GM12878 (cell line): ENCODE measurements at regions not wholly inside any gene's neighbourhood (a gene's known extent, or its start where the extent isn't known, plus 50 kb on each side); places are given as distances from the start of the nearest gene placed in this dataset.

Source experiments
- ATAC-seq: fragments of 200-7000 bp; cut with Tn5 transposase; 3 replicates; pipeline ENCODE4 v1.9.1; 2020; ENCODE audit warnings: mild to moderate bottlenecking, moderate library complexity
- BruUV-seq: library from RNA; stranded (reverse); fragments of 400-500 nt; replicated peaks from 2 replicates; lab custom pipeline; 2021; lab: Mats Ljungman, UMichigan
- CTCF ChIA-PET: fragments of 300-600 bp; sonication (Branson Sonifier 250); formaldehyde crosslinking; extraction: SDS; loops from one replicate; lab custom pipeline; 2021; ENCODE audit warnings: inconsistent platforms; lab: Yijun Ruan, JAX
- POLR2A ChIA-PET: fragments of 350-600 bp; formaldehyde crosslinking; extraction: SDS; loops from one replicate; lab custom pipeline; 2021; ENCODE audit warnings: inconsistent platforms; lab: Charles Lee
- RAD21 ChIA-PET: fragments of 300-600 bp; sonication (Branson Sonifier 250); formaldehyde crosslinking; loops from one replicate; lab custom pipeline; 2023; ENCODE audit warnings: antibody characterized with exemption; ENCODE audit not compliant: unreplicated experiment; lab: Charles Lee
- SMC1A ChIA-PET: fragments of 300-600 bp; sonication (Branson Sonifier 250); formaldehyde crosslinking; loops from one replicate; lab custom pipeline; 2023; ENCODE audit not compliant: unreplicated experiment, uncharacterized antibody; lab: Charles Lee
- DNase-seq: peaks from one replicate; pipeline ENCODE4 v3.0.0-alpha.2; 2011; ENCODE audit warnings: low read depth, low spot score
- FAIRE-seq: peaks from 3 replicates; lab custom pipeline; 2011; peaks lifted over from hg19 to GRCh38; lab: Jason Lieb, UNC
- H2AFZ ChIP-seq: 2 replicates; pipeline ENCODE4 v1.6.0; 2011; ENCODE audit warnings: low read depth, low read length, control low read depth; ENCODE audit not compliant: control insufficient read depth
- H3K27ac ChIP-seq: 2 replicates; pipeline ENCODE4 v1.5.1; 2011; ENCODE audit warnings: control low read depth; ENCODE audit not compliant: control insufficient read depth, insufficient read depth
- H3K27me3 ChIP-seq, 2 experiments: replicated peaks in 1 of 2; 2 replicates each; pipeline versions ENCODE4 v1.6.0 to v1.6.1; 2011; ENCODE audit warnings: low read length in 1 of 2; ENCODE audit not compliant: control insufficient read depth in 2 of 2, insufficient read depth in 2 of 2
- H3K36me3 ChIP-seq, 2 experiments: 2 replicates each; pipeline ENCODE4 v1.5.1; 2011; ENCODE audit warnings: low read length in 1 of 2; ENCODE audit not compliant: control insufficient read depth in 2 of 2, insufficient read depth in 2 of 2
- H3K4me1 ChIP-seq: 2 replicates; pipeline ENCODE4 v1.6.1; 2011; ENCODE audit warnings: mild to moderate bottlenecking, low read length, moderate library complexity, mixed read lengths; ENCODE audit not compliant: control insufficient read depth, insufficient read depth
- H3K4me2 ChIP-seq: 2 replicates; pipeline ENCODE4 v1.6.0; 2011; ENCODE audit warnings: control low read depth; ENCODE audit not compliant: control insufficient read depth, insufficient read depth
- H3K4me3 ChIP-seq: fragments of 200-600 bp; sonication (generic); 2 replicates; pipeline ENCODE4 v1.5.1; 2016
- H3K79me2 ChIP-seq: 2 replicates; pipeline ENCODE4 v1.6.0; 2011; ENCODE audit warnings: low read length; ENCODE audit not compliant: control insufficient read depth, insufficient read depth
- H3K9ac ChIP-seq: 2 replicates; pipeline ENCODE4 v1.8.0; 2011; ENCODE audit warnings: low read length, control low read depth, mixed read lengths; ENCODE audit not compliant: control insufficient read depth, insufficient read depth
- H3K9me3 ChIP-seq: replicated peaks from 3 replicates; pipeline ENCODE4 v1.5.1; 2011; ENCODE audit warnings: mild to moderate bottlenecking, low read length; ENCODE audit not compliant: control insufficient read depth, insufficient read depth
- H4K20me1 ChIP-seq: 2 replicates; pipeline ENCODE4 v1.6.0; 2011; ENCODE audit not compliant: control insufficient read depth, insufficient read depth
- CHD2 ChIP-seq: IDR thresholded peaks from 2 replicates; pipeline ENCODE4 v1.6.1; 2011; ENCODE audit warnings: low read depth, low read length, improper control_type of control experiment, borderline replicate concordance
- DPF2 ChIP-seq: fragments of 450-650 bp; IDR thresholded peaks from 2 replicates; pipeline ENCODE4 v1.6.1; 2017; ENCODE audit warnings: mild to moderate bottlenecking
- ELK1 ChIP-seq: IDR thresholded peaks from 2 replicates; pipeline ENCODE4 v1.6.1; 2012; ENCODE audit warnings: low read depth, low read length, improper control_type of control experiment
- ESRRA ChIP-seq: IDR thresholded peaks from 2 replicates; pipeline ENCODE4 v1.6.1; 2012; ENCODE audit warnings: mild to moderate bottlenecking, low read length, improper control_type of control experiment
- EZH2 ChIP-seq: IDR thresholded peaks from 2 replicates; pipeline ENCODE4 v1.6.1; 2012; ENCODE audit warnings: low read depth, mild to moderate bottlenecking, control low read depth, inconsistent platforms, low read length, borderline replicate concordance; ENCODE audit not compliant: control insufficient read depth
- HDAC2 ChIP-seq: fragments of 200-600 bp; sonication (generic); IDR thresholded peaks from 2 replicates; pipeline ENCODE4 v1.6.1; 2017
- HSF1 ChIP-seq: fragments of 150-350 bp; IDR thresholded peaks from 2 replicates; pipeline ENCODE4 v1.6.1; 2014; ENCODE audit warnings: mild to moderate bottlenecking, low read depth, low read length
- JUND ChIP-seq: IDR thresholded peaks from 2 replicates; pipeline ENCODE4 v1.6.1; 2012; ENCODE audit warnings: low read depth, mild to moderate bottlenecking, low read length, improper control_type of control experiment, moderate library complexity
- PML ChIP-seq: IDR thresholded peaks from 2 replicates; pipeline ENCODE4 v1.6.1; 2012; ENCODE audit warnings: low read length, inconsistent platforms
- POU2F2 ChIP-seq: IDR thresholded peaks from 3 replicates; pipeline ENCODE4 v1.6.1; 2011; ENCODE audit warnings: low read depth, mild to moderate bottlenecking, low read length, borderline replicate concordance
- SIN3A ChIP-seq: IDR thresholded peaks from 2 replicates; pipeline ENCODE4 v1.6.1; 2012; ENCODE audit warnings: low read depth, low read length, improper control_type of control experiment
- YBX1 ChIP-seq: fragments of 450-650 bp; IDR thresholded peaks from 2 replicates; pipeline ENCODE4 v1.6.1; 2016; ENCODE audit warnings: antibody characterized with exemption
- ZNF217 ChIP-seq: fragments of 450-650 bp; IDR thresholded peaks from 2 replicates; pipeline ENCODE4 v1.6.1; 2017; ENCODE audit warnings: antibody characterized with exemption, mild to moderate bottlenecking
- ZNF384 ChIP-seq: IDR thresholded peaks from 2 replicates; pipeline ENCODE4 v1.6.1; 2012; ENCODE audit warnings: low read depth, mild to moderate bottlenecking, low read length, improper control_type of control experiment, borderline replicate concordance
- ZNF592 ChIP-seq: fragments of 450-650 bp; IDR thresholded peaks from 2 replicates; pipeline ENCODE4 v1.6.1; 2017; ENCODE audit warnings: mild to moderate bottlenecking, moderate library complexity
- in situ Hi-C: fragments of 300-500 bp; cut with MboI; formaldehyde crosslinking; loops from 9 replicates; pipeline ENCODE4 v1.14.3; 2018; ENCODE audit warnings: mixed read lengths
- intact Hi-C: fragments of 100-400 bp; cut with micrococcal nuclease; formaldehyde crosslinking; loops from one replicate; pipeline ENCODE4 v1.14.2; 2022; ENCODE audit not compliant: unreplicated experiment
- TF ChIP-seq, protein P1 (sequence below): IDR thresholded peaks from 2 replicates; pipeline ENCODE4 v1.6.1; 2012; ENCODE audit warnings: low read depth, low read length, improper control_type of control experiment
- TF ChIP-seq, protein P2 (sequence below): fragments of 450-650 bp; IDR thresholded peaks from 2 replicates; pipeline ENCODE4 v1.6.1; 2014; ENCODE audit warnings: mild to moderate bottlenecking

DNA sequence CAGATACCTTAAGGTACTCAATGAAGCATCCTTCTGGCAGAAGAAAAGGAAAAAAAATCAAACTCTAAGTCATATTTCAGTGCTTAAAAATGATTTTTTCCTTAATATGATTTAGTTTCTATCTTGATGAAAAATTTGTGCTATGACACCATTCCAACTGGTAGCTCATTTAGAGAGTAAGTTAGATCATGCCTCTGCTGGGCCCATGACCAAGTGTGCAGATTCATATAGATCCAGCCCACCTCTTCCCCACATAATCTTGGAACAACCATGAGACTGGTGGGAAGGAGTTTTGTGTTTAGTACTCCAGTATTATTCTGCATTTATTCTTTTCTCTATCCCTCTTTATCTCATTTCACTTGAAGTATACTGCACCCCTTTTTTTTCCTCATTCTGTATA is 908.3 kb downstream of the KCNMA1 start:
- Histone ChIP-seq H3K9me3 (no peaks in the 10 kb centered on the region; the same call in 1 of the 3 replicates), H3K4me1 (no peaks in the 10 kb centered on the region), H3K9ac (no peak overlapping the region), H4K20me1 (no peaks in the 10 kb centered on the region), H3K4me2 (no peak overlapping the region), H3K27me3 (no peaks in the 10 kb centered on the region), H3K79me2 (no peaks in the 10 kb centered on the region), H2AFZ (no peak overlapping the region), H3K36me3 (no peaks in the 10 kb centered on the region), H3K27ac (no peak overlapping the region), H3K4me3 (no peak overlapping the region)
- ChIA-PET RAD21 (no interaction called here), POLR2A (no interaction called here), SMC1A (no interaction called here), CTCF (no interaction called here)
- no peak for DNase-seq
- no peak for FAIRE-seq
- intact Hi-C loops (no loop called here), in situ Hi-C loops (no loop called here)
- ATAC-seq, result no peak
- no TSS peak for BruUV-seq
- TF ChIP-seq ELK1, result no peak
- TF ChIP-seq, protein P1, sequence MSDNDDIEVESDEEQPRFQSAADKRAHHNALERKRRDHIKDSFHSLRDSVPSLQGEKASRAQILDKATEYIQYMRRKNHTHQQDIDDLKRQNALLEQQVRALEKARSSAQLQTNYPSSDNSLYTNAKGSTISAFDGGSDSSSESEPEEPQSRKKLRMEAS, result no peak
- no peak for TF ChIP-seq EZH2
- TF ChIP-seq DPF2, result no peak
- TF ChIP-seq POU2F2, result no peak
- TF ChIP-seq SIN3A, result no peak
- TF ChIP-seq, protein P2, sequence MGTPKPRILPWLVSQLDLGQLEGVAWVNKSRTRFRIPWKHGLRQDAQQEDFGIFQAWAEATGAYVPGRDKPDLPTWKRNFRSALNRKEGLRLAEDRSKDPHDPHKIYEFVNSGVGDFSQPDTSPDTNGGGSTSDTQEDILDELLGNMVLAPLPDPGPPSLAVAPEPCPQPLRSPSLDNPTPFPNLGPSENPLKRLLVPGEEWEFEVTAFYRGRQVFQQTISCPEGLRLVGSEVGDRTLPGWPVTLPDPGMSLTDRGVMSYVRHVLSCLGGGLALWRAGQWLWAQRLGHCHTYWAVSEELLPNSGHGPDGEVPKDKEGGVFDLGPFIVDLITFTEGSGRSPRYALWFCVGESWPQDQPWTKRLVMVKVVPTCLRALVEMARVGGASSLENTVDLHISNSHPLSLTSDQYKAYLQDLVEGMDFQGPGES, result no peak
- no peak for TF ChIP-seq JUND
- no peak for TF ChIP-seq HSF1
- TF ChIP-seq HDAC2, result no peak
- no peak for TF ChIP-seq ESRRA
- TF ChIP-seq CHD2, result no peak
- no peak for TF ChIP-seq ZNF592
- TF ChIP-seq PML, result no peak
- no peak for TF ChIP-seq ZNF217
- no peak for TF ChIP-seq YBX1
- no peak for TF ChIP-seq ZNF384
